OCI-LY7 (cell line): ENCODE measurements at regions not wholly inside any gene's neighbourhood (a gene's known extent, or its start where the extent isn't known, plus 50 kb on each side); places are given as distances from the start of the nearest gene placed in this dataset.

Experiments
- BruUV-seq: library from RNA; stranded (reverse); fragments of 400-500 nt; replicated peaks from 2 replicates; lab custom pipeline; 2021; lab: Mats Ljungman, UMichigan
- CTCF ChIA-PET: fragments of 300-600 bp; sonication (Branson Sonifier 250); formaldehyde crosslinking; loops from one replicate; lab custom pipeline; 2022; ENCODE audit warnings: antibody characterized with exemption; ENCODE audit not compliant: unreplicated experiment; lab: Charles Lee
- POLR2A ChIA-PET: fragments of 300-600 bp; sonication (Branson Sonifier 250); formaldehyde crosslinking; loops from one replicate; lab custom pipeline; 2022; ENCODE audit warnings: antibody characterized with exemption; lab: Charles Lee
- DNase-seq: peaks from one replicate; pipeline ENCODE4 v3.0.0-alpha.2; 2015; ENCODE audit warnings: low spot score
- H2AFZ ChIP-seq: fragments of 200-600 bp; sonication (generic), shearing (Covaris generic); 2 replicates; pipeline ENCODE4 v1.6.1; 2014; ENCODE audit warnings: mild to moderate bottlenecking, antibody characterized with exemption, low read length, moderate library complexity
- H3K27ac ChIP-seq: fragments of 200-600 bp; sonication (generic); 2 replicates; pipeline ENCODE4 v1.5.1; 2014; ENCODE audit warnings: mixed run types, low read depth, mild to moderate bottlenecking, moderate library complexity, low read length, inconsistent platforms; ENCODE audit not compliant: poor library complexity, severe bottlenecking
- H3K36me3 ChIP-seq: fragments of 200-600 bp; sonication (generic); 2 replicates; pipeline ENCODE4 v1.6.1; 2014; ENCODE audit warnings: mild to moderate bottlenecking, antibody characterized with exemption, low read length, moderate library complexity, mixed read lengths; ENCODE audit not compliant: insufficient read depth
- H3K4me1 ChIP-seq: fragments of 200-600 bp; sonication (generic); 2 replicates; pipeline ENCODE4 v1.5.1; 2014; ENCODE audit warnings: mild to moderate bottlenecking, low read length; ENCODE audit not compliant: insufficient read depth, poor library complexity, severe bottlenecking
- H3K4me2 ChIP-seq: fragments of 200-600 bp; sonication (generic); 2 replicates; pipeline ENCODE4 v1.6.1; 2014; ENCODE audit warnings: mild to moderate bottlenecking, low read length
- H3K4me3 ChIP-seq: fragments of 200-600 bp; sonication (generic); 2 replicates; pipeline ENCODE4 v1.5.1; 2014; ENCODE audit warnings: mild to moderate bottlenecking, low read depth, low read length; ENCODE audit not compliant: poor library complexity, severe bottlenecking
- H3K79me2 ChIP-seq: fragments of 200-600 bp; sonication (generic); 2 replicates; pipeline ENCODE4 v1.6.1; 2016; ENCODE audit warnings: low read depth, mild to moderate bottlenecking, low read length, moderate library complexity, mixed read lengths; ENCODE audit not compliant: insufficient read depth
- H3K9me2 ChIP-seq: fragments of 200-600 bp; sonication (generic); 2 replicates; pipeline ENCODE4 v1.6.1; 2016; ENCODE audit warnings: mild to moderate bottlenecking, low read length, mixed read lengths; ENCODE audit not compliant: insufficient read depth
- H3K9me3 ChIP-seq: fragments of 200-600 bp; sonication (generic); 2 replicates; pipeline ENCODE4 v1.6.1; 2014; ENCODE audit warnings: mild to moderate bottlenecking, mixed run types, low read length, mixed read lengths
- H4K20me1 ChIP-seq: fragments of 200-600 bp; sonication (generic); 2 replicates; pipeline ENCODE4 v1.6.1; 2014; ENCODE audit warnings: mild to moderate bottlenecking, antibody characterized with exemption, low read length, moderate library complexity, mixed read lengths; ENCODE audit not compliant: insufficient read depth
- EZH2phosphoT487 ChIP-seq: fragments of 200-600 bp; sonication (generic); IDR thresholded peaks from 2 replicates; pipeline ENCODE4 v1.6.1; 2018; ENCODE audit warnings: low read depth, borderline replicate concordance, mild to moderate bottlenecking, mixed run types, antibody characterized with exemption, low read length, moderate library complexity, mixed read lengths
- intact Hi-C: fragments of 100-400 bp; cut with micrococcal nuclease; formaldehyde crosslinking; loops from one replicate; pipeline ENCODE4 v1.10.0; 2022; ENCODE audit not compliant: unreplicated experiment
- TF ChIP-seq, protein P1 (sequence below): fragments of 200-600 bp; sonication (generic); conservative IDR thresholded peaks from 2 replicates; pipeline ENCODE4 v1.5.1; 2014; ENCODE audit warnings: mild to moderate bottlenecking, antibody characterized with exemption, low read length, moderate library complexity, mixed read lengths

DNA sequence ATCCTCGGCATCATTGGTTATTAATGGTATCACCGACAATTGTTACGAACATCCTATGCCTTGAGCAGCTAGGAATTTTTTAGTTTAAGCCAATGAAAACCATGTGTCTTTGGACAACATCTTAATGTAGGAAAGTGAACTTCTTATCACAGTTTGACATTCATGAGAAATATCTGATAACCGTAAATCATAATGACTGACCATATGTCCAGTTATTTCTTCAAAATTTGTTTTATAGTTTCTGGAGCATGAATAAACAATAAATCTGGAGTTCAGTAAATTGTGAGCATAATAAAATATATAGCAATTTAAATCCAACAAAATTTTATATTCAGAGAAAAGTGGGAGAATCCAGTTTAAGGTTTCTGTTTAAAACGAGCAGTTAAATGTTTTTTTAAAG lies 970.1 kb upstream of the ADGRB3 start:
- no peaks in the 10 kb centered on the region for H3K79me2 ChIP-seq
- BruUV-seq = no TSS peak
- H3K4me3 ChIP-seq = no peak overlapping the region
- H2AFZ ChIP-seq = no peak overlapping the region
- H4K20me1 ChIP-seq = no peaks in the 10 kb centered on the region
- no peaks in the 10 kb centered on the region for H3K9me3 ChIP-seq
- H3K4me2 ChIP-seq = no peak overlapping the region
- no peaks in the 10 kb centered on the region for H3K4me1 ChIP-seq
- TF ChIP-seq, protein P1, sequence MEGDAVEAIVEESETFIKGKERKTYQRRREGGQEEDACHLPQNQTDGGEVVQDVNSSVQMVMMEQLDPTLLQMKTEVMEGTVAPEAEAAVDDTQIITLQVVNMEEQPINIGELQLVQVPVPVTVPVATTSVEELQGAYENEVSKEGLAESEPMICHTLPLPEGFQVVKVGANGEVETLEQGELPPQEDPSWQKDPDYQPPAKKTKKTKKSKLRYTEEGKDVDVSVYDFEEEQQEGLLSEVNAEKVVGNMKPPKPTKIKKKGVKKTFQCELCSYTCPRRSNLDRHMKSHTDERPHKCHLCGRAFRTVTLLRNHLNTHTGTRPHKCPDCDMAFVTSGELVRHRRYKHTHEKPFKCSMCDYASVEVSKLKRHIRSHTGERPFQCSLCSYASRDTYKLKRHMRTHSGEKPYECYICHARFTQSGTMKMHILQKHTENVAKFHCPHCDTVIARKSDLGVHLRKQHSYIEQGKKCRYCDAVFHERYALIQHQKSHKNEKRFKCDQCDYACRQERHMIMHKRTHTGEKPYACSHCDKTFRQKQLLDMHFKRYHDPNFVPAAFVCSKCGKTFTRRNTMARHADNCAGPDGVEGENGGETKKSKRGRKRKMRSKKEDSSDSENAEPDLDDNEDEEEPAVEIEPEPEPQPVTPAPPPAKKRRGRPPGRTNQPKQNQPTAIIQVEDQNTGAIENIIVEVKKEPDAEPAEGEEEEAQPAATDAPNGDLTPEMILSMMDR = no peak
- no peak for TF ChIP-seq EZH2phosphoT487
- H3K9me2 ChIP-seq = no peaks in the 10 kb centered on the region
- no peaks in the 10 kb centered on the region for H3K36me3 ChIP-seq
- CTCF ChIA-PET = no interaction called here
- no peak overlapping the region for H3K27ac ChIP-seq
- no peak for DNase-seq
- intact Hi-C loops = no loop called here
- POLR2A ChIA-PET = no interaction called here

DNA sequence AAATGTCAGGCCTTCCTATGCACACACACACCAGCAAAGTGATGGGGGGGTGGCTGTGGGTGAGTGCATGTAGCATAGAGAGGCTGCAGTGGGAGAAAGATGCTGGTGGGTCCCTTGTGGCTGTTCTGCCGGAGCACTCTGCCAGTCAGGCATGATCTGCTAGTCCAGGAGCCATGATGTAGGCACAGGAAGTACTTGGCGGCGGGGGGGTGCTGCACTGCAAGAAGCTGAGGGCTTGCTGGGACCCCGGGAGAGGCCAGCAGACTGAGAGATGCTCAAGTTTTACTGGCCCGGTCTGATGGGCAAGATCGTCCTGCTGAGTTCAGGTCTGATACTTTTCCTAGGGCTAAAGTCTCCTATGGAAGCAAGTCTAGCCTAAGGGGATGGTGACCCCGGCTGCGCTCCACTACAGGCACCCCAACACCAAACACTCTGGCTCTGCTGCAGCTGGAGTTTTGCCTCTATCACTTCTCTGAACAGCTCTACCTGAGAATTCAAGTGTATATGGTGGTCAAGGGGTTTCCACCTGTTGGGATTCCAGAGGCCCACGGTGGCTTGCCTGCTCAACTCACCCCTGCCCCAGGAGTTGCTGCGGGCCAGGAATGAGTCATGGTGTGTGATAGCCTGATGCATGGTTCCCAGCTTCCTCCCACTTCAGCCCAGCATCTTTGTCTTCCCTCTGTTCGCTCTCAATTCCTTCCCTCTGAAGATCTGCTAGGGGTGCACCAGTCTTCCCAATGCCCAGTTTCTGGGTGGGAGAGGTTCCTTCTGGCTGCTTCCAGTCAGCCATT lies 971.8 kb upstream of the ADGRB3 start:
- Histone ChIP-seq H3K36me3 (no peaks in the 10 kb centered on the region), H2AFZ (no peak overlapping the region), H3K4me2 (no peak overlapping the region), H3K4me3 (no peak overlapping the region), H4K20me1 (no peaks in the 10 kb centered on the region), H3K4me1 (no peaks in the 10 kb centered on the region), H3K27ac (no peak overlapping the region), H3K9me3 (no peaks in the 10 kb centered on the region), H3K9me2 (no peaks in the 10 kb centered on the region), H3K79me2 (no peaks in the 10 kb centered on the region)
- DNase-seq = no peak
- POLR2A ChIA-PET = interaction anchor here (0.8 kb wide), 1 partner anchor 10 kb away, joined by 4 read pairs; no protein-coding TSS in a partner anchor
- BruUV-seq = no TSS peak
- intact Hi-C loops = no loop called here
- CTCF ChIA-PET = no interaction called here
- TF ChIP-seq, protein P1 = no peak
- TF ChIP-seq EZH2phosphoT487 = no peak

DNA sequence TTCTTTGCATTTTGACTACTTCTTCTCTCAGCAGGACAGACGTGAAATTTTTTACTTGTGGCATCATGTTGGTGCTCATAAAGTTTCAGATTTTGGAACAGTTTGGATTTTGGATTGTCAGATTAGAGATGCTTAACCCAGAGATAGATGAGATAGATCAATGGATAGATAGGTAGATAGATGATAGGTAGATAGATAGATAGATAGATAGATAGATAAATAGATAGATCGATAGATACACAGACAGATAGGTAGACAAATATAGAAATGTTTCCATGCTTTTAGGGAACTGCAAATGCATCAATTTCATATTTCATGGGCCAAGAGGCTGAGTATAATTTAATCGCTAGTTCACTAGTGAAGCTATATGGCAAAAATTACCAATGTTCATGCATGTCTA lies 981.5 kb upstream of the ADGRB3 start:
- Histone ChIP-seq H2AFZ (no peak overlapping the region), H3K4me1 (no peaks in the 10 kb centered on the region), H3K79me2 (no peaks in the 10 kb centered on the region), H3K9me2 (no peaks in the 10 kb centered on the region), H3K4me2 (no peak overlapping the region), H3K9me3 (no peaks in the 10 kb centered on the region), H4K20me1 (no peaks in the 10 kb centered on the region), H3K4me3 (no peak overlapping the region), H3K27ac (no peak overlapping the region), H3K36me3 (no peaks in the 10 kb centered on the region)
- intact Hi-C loops = no loop called here
- CTCF ChIA-PET = no interaction called here
- no peak for DNase-seq
- POLR2A ChIA-PET = no interaction called here
- BruUV-seq = no TSS peak
- TF ChIP-seq, protein P1 = no peak
- no peak for TF ChIP-seq EZH2phosphoT487
